Activated CD8-positive, alpha-beta memory T cell treated with anti-CD3 and anti-CD28 coated beads, Interleukin-2, amount 50 U/mL, for 1 hour (primary cell): ENCODE measurements at regions not wholly inside any gene's neighbourhood (a gene's known extent, or its start where the extent isn't known, plus 50 kb on each side); places are given as distances from the start of the nearest gene placed in this dataset.

Experiments used
- DNase-seq: peaks from one replicate; pipeline ENCODE4 v3.0.0-alpha.2; 2020; ENCODE audit errors: extremely low read depth

DNA sequence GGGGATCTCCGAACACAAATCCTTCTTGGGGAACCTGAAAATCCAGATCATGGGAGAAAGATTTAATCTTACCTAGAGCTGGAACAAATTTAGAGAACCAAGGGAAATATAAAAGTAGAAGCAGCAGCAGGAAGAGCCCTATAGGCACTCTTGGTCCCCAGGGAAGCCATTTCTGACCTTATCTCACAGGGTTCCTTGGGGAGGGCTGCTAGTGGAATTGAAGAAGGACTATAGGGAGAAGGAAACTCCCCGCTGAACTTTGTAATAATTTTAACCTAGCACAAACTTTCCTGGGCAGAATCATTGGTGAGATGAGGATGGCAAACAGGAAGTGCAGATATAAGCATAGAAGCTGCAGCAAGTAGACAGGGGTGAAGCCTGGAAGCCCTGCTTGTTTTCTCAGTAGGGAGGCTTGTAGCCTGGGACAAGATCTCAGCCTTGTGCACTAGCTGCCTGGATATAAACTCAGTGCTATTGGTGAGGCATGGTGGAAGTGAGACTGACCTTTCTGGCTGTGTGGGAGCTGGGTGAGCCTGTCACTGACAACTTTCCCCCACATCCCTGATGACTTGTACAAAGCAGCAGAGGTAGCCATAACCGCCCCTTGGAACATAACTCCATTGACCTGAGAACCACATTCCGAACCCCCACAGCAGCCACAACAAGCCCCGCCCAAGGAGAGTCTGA, 343.0 kb upstream of the TGFBR2 start:
- no peak for DNase-seq

DNA sequence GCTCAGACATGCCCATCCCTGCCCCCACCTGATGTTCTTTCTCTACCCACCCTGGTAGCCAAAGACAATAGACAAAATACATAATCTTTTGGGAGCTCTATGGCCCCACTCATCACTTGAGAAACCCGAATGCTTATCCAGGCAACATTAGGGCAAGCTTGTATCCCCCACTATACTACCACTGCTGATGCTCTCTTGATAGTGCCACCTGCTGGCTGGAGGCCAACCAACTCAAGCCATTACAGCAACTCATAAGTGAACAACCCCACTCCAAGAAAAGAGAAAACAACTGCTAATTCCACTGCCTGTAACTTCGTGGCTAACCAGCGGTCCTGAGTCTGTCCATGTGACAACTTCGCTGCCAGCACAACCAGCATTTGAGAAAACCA, 342.5 kb upstream of the TGFBR2 start:
- DNase-seq = no peak

DNA sequence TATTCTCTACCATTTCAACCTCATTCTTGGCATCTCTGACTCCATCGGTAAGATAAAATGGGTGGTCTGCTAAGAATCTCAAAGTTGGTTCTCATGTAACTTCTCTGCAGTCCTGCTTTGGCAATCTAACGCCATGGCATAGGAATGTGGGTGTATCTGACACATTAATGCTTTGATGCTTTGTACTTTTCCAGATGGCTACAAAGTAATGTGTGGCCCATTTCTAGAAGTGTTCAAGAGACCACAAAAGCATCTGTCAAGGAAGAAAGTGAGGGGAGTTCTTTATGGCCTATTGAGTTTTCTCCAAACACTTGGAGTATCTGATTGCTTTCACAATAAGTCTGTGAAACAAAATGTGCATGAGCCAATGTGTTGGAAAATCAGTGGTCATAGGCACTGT, 339.9 kb upstream of the TGFBR2 start:
- no peak for DNase-seq

DNA sequence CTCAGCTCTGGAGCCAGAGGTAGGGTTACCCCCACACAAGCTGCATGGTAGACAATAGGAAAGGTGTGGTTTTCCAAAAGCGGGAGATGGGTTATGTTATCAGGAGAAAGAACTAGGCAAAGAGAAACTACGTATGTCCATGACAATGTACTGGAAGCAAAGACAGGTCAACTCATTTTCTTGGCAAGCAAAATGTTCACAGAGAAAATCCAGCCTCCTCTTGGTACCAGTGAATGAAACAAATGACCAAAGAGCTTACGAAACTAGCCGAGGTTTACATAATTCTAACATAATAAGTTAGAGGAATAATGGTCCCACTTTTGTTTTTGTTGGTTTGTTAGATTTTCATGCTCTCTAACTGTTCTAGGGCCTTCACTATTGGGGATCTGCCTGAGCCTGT, 338.1 kb upstream of the TGFBR2 start:
- DNase-seq = no peak

DNA sequence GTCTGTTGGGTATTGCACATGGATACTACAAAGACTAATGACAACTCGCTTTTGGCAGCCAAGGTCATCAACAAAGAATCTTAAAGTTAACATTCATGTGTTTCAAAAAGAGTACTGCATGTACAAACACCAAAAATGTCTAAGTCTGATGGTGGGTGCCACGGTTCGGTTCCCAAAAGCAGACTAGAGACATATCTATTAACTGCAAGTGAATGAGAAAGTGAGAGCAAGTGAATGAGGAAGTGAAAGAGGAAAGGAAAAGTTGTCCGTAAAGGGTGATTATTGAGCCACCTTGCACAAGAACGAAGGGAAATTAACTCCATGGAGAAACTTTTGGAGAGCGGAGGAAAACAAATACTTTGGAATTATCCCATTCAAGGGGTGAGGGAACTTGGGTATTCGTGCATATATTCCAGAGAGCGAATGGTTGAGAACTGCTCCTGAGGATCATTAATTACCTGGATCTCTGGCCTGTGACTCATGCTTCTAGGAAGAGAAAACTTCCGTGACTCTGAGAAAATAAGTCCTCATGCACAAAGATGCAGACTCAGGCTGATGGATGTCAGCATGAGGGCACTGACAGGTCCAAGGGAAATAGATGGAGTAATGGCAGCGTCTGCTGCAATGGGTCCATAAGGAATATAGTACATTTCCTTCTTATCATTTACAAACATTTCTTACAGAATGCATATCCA, 336.5 kb upstream of the TGFBR2 start:
- no peak for DNase-seq

DNA sequence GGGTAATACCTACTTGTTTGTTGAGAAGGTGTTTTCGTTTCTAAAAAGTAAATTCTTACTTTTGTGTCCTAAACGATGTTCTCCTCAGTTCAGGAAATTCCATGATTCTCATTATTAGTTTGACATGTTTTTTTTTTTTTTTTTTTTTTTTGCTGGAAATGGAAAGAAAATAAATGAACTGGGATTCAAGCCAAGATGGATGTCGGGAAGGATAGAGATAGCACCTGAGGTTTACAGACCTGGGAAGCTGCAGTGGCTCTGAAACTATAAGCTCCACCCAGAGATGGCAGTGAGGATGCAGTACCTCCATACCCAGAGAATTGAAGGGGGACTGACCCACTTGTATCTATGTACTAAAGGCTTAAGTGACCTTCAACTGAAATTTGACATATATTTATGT, 334.6 kb upstream of the TGFBR2 start:
- no peak for DNase-seq

DNA sequence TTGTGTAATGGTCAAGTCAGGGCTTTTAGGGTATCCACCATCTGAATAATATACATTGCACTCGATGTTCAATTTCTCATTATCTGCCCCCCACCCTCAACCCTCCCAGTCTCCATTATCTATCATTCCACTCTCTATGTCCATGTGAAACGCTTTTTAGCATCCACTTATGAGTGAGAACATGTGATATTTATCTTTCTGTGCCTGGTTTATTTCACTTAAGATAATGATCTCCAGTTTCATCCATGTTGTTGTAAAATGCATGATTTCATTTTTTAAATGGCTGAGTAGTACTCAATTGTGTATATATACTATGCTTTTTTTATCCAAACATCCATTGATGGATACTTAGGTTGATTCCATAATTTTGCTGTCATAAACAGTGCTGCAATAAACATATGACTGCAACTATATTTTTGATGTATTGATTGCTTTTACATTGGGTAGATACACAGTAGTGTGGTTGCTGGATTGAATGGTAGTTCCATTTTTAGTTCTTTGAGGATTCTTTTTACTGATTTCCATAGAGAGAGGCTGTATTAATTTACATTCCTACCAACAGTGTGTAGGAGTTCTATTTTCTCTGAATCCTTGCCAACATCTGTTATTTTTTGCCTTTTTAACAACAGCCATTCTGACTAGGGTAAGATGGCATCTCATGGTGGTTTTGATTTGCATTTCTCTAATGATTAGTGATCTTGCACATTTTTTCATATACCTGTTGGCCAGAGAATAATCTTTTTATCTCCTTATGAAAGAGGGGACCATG, 332.9 kb upstream of the TGFBR2 start:
- no peak for DNase-seq

DNA sequence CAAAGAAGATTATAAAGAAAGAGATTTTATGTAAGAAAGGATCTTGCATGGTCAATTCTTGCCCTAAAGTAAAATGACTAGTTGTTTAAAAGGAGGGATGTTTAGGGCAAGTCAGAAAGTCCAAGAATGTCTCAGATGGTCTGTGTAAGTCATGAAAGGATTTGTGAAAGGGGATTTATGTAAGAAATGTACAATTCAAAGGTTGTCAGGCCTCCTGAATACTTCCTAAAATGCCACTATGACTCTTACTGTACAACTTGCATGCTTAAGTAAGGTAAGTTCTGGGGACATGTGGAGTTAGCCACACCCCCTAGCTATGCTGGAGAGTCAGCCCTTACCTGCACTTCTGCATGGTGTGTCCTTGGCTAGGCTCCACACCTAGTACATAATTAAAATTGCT, 328.9 kb upstream of the TGFBR2 start:
- no peak for DNase-seq

DNA sequence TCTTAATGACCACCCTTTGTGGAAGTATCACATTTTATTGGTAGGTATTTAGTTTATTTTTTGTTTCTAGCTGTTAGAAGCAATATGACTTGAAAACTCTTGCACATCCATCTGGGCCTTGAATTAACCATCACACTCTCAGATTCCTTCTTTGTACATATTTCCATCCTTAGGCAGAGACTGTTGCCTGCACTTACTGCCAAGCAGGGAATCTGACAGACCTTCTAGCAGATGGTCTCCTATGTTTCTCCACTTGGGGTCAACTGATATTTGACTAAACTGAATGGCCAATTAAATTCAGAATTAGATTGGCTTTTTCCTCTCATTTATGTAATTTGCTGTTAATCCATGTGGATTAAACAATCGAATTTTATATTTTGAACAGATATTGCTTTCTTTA, 324.9 kb upstream of the TGFBR2 start:
- DNase-seq = no peak

DNA sequence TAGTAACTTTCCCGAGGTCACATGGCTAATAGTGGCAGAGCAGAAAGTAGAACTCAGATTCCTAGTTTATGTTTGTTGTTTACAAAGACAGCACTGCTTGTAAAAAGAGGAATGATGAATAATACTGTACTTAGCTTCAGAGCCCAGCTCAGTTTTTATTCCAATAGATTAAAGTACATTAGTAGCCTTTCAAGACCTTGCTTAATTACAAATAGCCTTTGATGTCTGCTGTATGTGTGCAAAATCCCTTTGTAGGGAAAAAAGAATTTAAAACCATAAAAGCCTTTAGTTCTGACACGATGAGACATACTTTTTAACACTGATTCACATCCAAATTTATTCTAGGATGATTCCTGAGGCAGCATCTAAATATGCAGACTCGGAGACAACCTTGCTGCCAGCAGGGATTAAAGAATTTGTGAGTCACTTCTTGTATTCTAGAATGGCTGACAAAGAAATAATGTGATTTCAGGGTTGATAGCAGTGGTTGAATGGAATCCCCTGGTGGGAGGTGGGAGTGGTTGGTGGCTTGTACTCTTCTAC, 324.2 kb upstream of the TGFBR2 start:
- no peak for DNase-seq

DNA sequence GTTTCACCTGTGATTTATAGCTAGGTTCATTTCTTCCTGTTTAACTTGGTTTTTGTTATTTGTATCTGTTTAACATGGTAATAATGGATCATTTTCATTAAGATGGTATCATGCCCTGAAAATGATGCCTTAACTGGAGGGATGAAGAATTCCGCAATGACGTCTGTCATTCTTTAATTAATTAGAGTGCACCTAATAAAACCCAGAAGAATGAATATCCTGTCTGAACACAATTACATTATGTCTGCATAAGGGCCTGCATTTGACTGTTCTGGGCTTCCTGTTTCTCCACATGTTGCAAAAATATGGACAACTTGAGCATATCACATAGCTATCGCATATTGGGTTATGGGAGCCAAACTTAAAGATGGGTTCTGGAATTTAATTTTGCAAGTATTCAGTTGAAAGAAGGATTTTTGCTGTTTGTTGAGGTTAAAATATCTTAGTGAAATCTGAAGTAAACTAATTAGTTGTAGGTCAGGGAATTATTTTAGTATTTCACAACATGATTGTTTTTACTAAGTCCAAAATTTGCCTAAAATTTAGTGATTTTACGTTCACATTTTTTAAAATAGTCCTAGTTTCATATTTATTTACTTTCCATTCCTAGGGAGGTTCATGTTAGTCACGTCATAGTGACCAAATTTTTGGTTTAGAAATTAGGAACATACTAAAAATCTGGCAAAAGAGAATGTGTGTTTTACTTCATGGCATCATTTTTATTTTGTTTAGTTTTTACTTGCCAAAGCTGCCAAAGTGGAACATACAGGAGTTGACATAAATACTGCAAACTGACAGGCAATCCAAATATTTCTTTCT, 321.0 kb upstream of the TGFBR2 start:
- DNase-seq = no peak

DNA sequence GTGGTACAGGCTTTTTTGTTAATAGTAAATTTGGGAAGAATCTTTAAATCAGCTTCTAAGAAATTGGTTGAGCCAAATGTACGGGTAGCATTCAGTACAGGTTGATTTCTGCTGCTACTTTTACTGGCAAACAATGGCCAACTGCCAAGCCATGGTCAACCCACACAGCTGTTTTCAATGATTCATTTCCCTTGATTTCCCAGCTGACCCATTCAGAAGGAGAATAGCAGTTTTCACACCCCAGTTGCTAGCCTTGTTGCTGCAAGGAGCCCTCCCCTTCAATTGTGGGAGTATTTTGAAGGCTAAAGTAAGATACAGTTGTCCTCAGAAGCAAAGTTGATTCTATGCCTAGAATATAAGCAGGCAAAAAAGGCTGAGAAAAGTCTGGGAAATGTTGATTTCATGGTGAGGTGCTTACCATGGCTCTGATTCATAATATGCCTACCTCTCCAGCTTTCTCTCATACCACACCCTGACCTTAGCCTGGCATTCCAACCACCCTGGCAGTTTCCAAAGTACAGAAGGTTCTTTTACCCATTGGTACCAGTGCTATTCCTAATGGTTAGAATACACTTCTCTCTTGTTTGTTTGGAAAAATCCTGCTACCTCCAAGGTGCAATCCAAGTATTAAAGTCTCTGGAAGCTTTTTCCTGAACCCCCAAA, 320.3 kb upstream of the TGFBR2 start:
- no peak for DNase-seq

DNA sequence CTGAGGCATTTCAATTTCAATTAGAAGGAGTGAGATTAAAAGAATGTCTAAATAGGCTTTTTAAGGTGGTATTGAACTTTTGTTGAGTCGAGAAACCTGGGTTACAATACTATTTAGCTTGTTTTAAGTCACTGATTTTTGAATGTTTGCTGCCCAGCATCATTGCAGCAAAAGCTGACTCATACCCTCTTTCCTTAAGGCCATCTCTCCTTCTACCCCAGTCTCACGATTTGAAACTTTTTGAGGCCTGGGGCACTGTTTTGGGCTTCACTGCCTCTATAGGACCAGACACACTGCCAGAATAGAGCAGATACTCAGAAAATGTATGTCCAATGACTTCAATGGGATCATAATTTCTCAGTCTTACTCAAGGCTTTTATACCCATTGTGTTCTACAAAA, 319.6 kb upstream of the TGFBR2 start:
- DNase-seq = no peak

DNA sequence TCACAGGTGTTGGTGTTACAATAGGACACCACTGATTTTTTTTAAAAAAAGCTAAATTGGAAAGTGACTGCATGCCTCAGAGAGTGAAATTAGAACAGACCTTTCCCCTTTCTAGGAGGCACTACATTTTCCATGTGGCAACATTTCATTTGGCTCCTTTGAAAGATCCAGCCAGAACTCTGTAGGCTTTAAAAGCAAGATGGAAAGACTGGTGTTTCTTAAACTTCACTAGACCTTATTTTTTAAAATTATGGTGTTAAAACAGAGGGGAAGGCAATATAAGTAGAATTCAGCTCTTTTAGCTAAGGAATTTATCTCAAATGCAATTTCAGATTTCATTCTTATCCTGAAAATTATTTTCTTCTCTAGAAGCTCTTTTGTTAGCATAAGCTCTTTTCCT, 317.6 kb upstream of the TGFBR2 start:
- no peak for DNase-seq

DNA sequence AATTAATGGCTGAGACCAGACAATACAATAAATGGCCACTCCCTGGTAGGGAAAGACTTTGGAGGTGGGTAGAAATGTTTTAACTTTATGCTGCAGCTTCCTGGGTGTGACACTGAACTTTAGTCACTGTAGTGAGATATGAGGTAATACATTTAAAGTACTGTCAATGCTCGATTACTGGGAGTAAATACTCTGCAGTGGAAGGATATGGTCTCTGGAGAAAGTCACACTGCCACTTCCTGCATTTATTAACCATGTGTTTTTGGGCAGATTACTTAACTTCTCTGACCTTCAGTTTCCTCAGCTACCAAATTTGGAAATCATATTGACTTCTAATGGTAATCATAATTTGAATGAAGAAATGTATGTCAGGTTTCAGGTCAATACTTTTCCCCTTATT, 317.1 kb upstream of the TGFBR2 start:
- DNase-seq = no peak

DNA sequence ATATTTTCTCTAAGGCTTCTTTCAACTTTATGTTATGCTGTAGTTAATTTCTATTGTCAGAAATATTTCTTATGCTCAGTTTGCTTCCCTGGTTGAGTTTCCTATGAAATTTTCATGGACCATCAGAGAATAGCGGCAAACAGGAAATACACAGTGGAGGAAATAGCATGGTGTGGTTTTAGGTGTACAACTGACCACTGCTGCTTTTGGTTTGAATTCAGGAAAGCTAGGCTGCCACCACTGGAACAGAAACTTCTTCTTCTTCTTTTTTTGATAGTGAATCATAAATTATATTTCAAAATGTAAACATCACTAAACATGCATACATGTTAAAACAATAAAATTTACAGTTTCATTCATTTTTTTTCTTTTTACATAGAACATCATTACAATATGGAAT, 316.6 kb upstream of the TGFBR2 start:
- DNase-seq = no peak

DNA sequence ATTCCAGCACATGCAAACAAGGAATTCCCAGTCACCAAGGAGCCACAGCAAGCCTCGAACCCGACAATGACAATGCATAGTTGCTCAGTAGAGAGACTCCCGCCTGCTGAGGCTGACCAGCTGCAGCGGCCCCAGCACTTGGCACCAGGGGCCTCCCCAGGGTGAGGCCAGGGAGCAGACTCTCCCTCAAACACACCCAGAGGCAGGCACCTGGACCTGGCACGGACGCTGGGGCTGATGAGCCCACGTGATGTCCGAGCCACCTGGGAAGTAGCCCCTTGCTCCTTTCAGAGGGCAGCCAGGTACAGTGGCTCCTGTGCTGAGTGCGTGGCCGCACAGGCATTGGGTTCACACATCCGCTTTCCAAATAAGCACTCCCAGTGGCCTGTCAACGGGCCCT, 315.9 kb upstream of the TGFBR2 start:
- no peak for DNase-seq

DNA sequence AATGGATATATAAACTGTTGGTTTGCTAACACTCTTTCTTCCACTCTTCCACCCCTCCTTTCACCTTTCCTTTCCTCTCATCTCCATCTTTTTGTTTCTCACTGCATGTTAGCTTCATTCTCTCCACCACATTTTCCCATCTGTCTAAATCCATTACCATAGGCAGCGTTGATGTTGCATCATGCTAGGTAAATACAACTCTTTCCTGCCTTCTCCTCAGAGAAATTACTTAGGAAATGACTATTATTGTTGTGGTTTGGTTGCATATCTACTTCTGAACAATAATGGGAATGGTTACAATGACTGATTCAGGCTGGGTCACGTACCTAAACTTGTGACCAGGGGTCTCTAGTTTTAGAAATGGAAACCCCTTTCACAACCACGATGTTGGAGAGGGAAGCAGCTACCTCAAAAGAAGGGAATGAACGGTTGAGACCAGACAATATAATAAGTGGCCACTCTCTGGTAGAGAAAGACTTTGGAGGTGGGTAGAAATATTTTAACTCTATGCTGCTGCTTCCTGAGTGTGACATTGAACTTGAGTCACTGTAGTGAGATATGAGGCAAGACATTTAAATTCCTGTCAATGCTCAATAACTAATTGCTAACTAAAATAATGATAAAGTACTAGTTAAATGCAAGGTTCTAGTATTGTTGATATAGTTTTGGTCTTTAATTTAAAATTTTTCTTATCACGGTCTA, 314.1 kb upstream of the TGFBR2 start:
- no peak for DNase-seq

DNA sequence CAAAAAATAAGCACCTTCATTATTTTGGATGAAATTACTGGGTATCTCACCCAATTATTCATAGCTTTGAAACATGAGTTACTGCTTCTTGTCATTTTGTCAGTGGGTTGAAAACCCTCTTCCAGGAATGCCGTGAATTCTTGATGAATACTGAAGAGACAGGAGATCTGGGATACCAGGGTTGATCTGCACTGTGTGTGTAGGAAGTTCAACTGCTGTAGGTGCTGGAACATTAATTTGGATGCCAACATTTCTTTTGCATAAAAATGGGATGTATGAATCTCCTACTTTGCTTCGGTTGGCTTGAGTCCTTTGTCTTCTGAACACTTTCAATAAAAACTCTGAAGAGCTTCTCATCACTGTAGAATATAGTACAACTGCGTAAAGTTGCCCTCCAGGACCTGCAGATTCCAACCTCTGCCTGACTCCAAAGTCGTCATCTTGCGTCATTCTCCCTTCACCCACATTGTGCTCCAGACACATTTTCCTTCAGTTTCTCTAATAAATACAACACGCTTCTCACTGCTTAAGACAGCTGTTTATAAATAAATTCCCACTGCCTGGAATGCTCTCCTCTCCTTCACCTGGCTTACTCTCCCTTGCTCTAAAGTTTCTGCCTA, 312.7 kb upstream of the TGFBR2 start:
- DNase-seq = no peak

DNA sequence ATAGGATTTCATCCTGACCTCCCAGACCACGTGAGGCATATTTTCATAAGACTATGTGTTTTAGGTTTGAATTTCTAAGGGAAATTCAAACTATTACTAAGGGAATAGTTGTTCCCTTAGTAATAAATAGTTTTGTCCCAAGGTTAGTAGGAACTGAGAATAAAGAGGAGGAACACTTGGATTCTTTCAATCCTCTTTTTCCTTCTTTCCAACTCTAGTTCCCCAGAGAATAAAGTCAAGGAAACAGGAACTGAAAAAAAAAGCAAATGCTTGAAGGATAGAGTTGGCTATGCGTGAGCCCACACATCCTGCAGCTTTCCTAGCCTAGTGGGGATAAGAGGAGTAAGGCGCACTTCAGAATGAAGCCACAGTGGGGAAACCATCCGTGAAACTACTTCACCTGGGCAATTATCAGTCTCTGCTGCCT, 312.1 kb upstream of the TGFBR2 start:
- no peak for DNase-seq
